IMR-90 (cell line): ENCODE measurements at regions not wholly inside any gene's neighbourhood (a gene's known extent, or its start where the extent isn't known, plus 50 kb on each side); places are given as distances from the start of the nearest gene placed in this dataset.

Experiments
- ATAC-seq: fragments of 200-7000 bp; cut with Tn5 transposase; 2 replicates; pipeline ENCODE4 v1.9.1; 2020; ENCODE audit warnings: low read depth, mild to moderate bottlenecking, moderate library complexity
- BruUV-seq: library from RNA; stranded (reverse); fragments of 400-500 nt; replicated peaks from 2 replicates; lab custom pipeline; 2021; lab: Mats Ljungman, UMichigan
- CTCF ChIA-PET: fragments of 300-600 bp; formaldehyde crosslinking; extraction: SDS; loops from one replicate; lab custom pipeline; 2021; ENCODE audit warnings: antibody characterized with exemption; lab: Yijun Ruan, JAX
- POLR2A ChIA-PET: fragments of 300-600 bp; sonication (Branson Sonifier 250); formaldehyde crosslinking; loops from one replicate; lab custom pipeline; 2022; ENCODE audit warnings: antibody characterized with exemption; ENCODE audit not compliant: unreplicated experiment; lab: Charles Lee
- DNase-seq: peaks from one replicate; pipeline ENCODE4 v3.0.0; 2013
- H2AFZ ChIP-seq: replicated peaks from 2 replicates; pipeline ENCODE3; 2013; ENCODE audit warnings: low read length, mild to moderate bottlenecking; ENCODE audit not compliant: poor library complexity
- H2AK5ac ChIP-seq: 2 replicates; pipeline ENCODE4 v1.6.1; 2013; ENCODE audit warnings: low read depth, low read length, inconsistent platforms
- H2AK9ac ChIP-seq: replicated peaks from 2 replicates; pipeline ENCODE3; 2013; ENCODE audit warnings: mild to moderate bottlenecking, low read depth, low read length, moderate library complexity; ENCODE audit not compliant: poor library complexity
- H2BK120ac ChIP-seq: 2 replicates; pipeline ENCODE4 v1.6.1; 2013; ENCODE audit warnings: low read depth, low read length, inconsistent platforms
- H2BK15ac ChIP-seq: 3 replicates; pipeline ENCODE4 v1.6.1; 2013; ENCODE audit warnings: low read depth, low read length, inconsistent platforms
- H2BK20ac ChIP-seq: 2 replicates; pipeline ENCODE4 v1.6.1; 2013; ENCODE audit warnings: low read depth, mild to moderate bottlenecking, inconsistent platforms, low read length, moderate library complexity
- H2BK5ac ChIP-seq: 2 replicates; pipeline ENCODE4 v1.6.1; 2013; ENCODE audit warnings: mild to moderate bottlenecking, low read depth, low read length, inconsistent platforms; ENCODE audit not compliant: poor library complexity, severe bottlenecking
- H3K14ac ChIP-seq: replicated peaks from 2 replicates; pipeline ENCODE4 v1.6.1; 2013; ENCODE audit warnings: low read depth, low read length, inconsistent platforms
- H3K18ac ChIP-seq: 2 replicates; pipeline ENCODE4 v1.6.1; 2013; ENCODE audit warnings: low read depth, low read length, control low read depth
- H3K23ac ChIP-seq: 2 replicates; pipeline ENCODE4 v1.6.1; 2013; ENCODE audit warnings: low read depth, low read length, inconsistent platforms
- H3K27ac ChIP-seq: 2 replicates; pipeline ENCODE4 v1.5.1; 2013; ENCODE audit warnings: mild to moderate bottlenecking, control low read depth, low read length; ENCODE audit not compliant: insufficient read depth
- H3K27me3 ChIP-seq: 2 replicates; pipeline ENCODE4 v1.6.1; 2013; ENCODE audit warnings: low read length; ENCODE audit not compliant: control insufficient read depth, insufficient read depth
- H3K36me3 ChIP-seq: 2 replicates; pipeline ENCODE4 v1.6.1; 2013; ENCODE audit warnings: low read length, mixed read lengths; ENCODE audit not compliant: control insufficient read depth, insufficient read depth
- H3K4ac ChIP-seq: 2 replicates; pipeline ENCODE4 v1.6.1; 2013; ENCODE audit warnings: low read depth, low read length, inconsistent platforms
- H3K4me1 ChIP-seq: 2 replicates; pipeline ENCODE4 v1.6.1; 2013; ENCODE audit warnings: low read length, mixed read lengths; ENCODE audit not compliant: control insufficient read depth, insufficient read depth
- H3K4me2 ChIP-seq: 2 replicates; pipeline ENCODE4 v1.6.1; 2013; ENCODE audit warnings: low read depth, mild to moderate bottlenecking, control low read depth, low read length, moderate library complexity
- H3K4me3 ChIP-seq: 2 replicates; pipeline ENCODE4 v1.5.1; 2013; ENCODE audit warnings: low read depth, mild to moderate bottlenecking, control low read depth, low read length, moderate library complexity; ENCODE audit not compliant: insufficient read depth
- H3K56ac ChIP-seq: 2 replicates; pipeline ENCODE4 v1.6.1; 2013; ENCODE audit warnings: low read length, inconsistent platforms; ENCODE audit not compliant: insufficient read depth; ENCODE audit errors: extremely low read depth
- H3K79me1 ChIP-seq, 2 experiments: 2 replicates each; pipeline ENCODE4 v1.6.1; 2013; ENCODE audit warnings: low read length in 2 of 2, inconsistent platforms in 1 of 2, low read depth in 1 of 2
- H3K9ac ChIP-seq: 2 replicates; pipeline ENCODE4 v1.6.1; 2013; ENCODE audit warnings: low read depth, low read length, control low read depth
- H3K9me1 ChIP-seq: 2 replicates; pipeline ENCODE4 v1.6.1; 2013; ENCODE audit warnings: low read length, inconsistent platforms; ENCODE audit not compliant: insufficient read depth
- H3K9me3 ChIP-seq: 2 replicates; pipeline ENCODE4 v1.6.1; 2013; ENCODE audit warnings: low read length; ENCODE audit not compliant: control insufficient read depth, insufficient read depth
- H4K20me1 ChIP-seq: 2 replicates; pipeline ENCODE4 v1.6.1; 2013; ENCODE audit warnings: low read length, inconsistent platforms; ENCODE audit not compliant: insufficient read depth
- H4K5ac ChIP-seq: 2 replicates; pipeline ENCODE4 v1.6.1; 2013; ENCODE audit warnings: mild to moderate bottlenecking, low read depth, low read length, control low read depth
- H4K8ac ChIP-seq, 2 experiments: 2 replicates each; pipeline ENCODE4 v1.6.1; 2013; ENCODE audit warnings: low read depth in 2 of 2, low read length in 2 of 2, control low read depth in 1 of 2, inconsistent platforms in 1 of 2
- H4K91ac ChIP-seq: 2 replicates; pipeline ENCODE4 v1.6.1; 2013; ENCODE audit warnings: low read depth, low read length, inconsistent platforms; ENCODE audit not compliant: insufficient read depth
- BHLHE40 ChIP-seq: fragments of 150-350 bp; IDR thresholded peaks from 2 replicates; pipeline ENCODE4 v1.6.1; 2016; ENCODE audit warnings: mild to moderate bottlenecking, low read depth, low read length
- CEBPB ChIP-seq: IDR thresholded peaks from 2 replicates; pipeline ENCODE4 v1.6.1; 2012; ENCODE audit warnings: low read depth, low read length, improper control_type of control experiment
- CHD1 ChIP-seq: IDR thresholded peaks from 2 replicates; pipeline ENCODE4 v1.6.1; 2012; ENCODE audit warnings: low read depth, low read length, improper control_type of control experiment
- FOS ChIP-seq: fragments of 150-350 bp; IDR thresholded peaks from 2 replicates; pipeline ENCODE4 v1.6.1; 2016; ENCODE audit warnings: low read depth, low read length
- MAFK ChIP-seq: IDR thresholded peaks from 2 replicates; pipeline ENCODE4 v1.6.1; 2012; ENCODE audit warnings: low read depth, low read length, improper control_type of control experiment
- MAZ ChIP-seq: IDR thresholded peaks from 2 replicates; pipeline ENCODE4 v1.6.1; 2012; ENCODE audit warnings: low read depth, mild to moderate bottlenecking, low read length, improper control_type of control experiment, moderate library complexity, borderline replicate concordance
- MXI1 ChIP-seq: IDR thresholded peaks from 2 replicates; pipeline ENCODE4 v1.6.1; 2012; ENCODE audit warnings: low read depth, mild to moderate bottlenecking, low read length, moderate library complexity, borderline replicate concordance
- NFE2L2 ChIP-seq: fragments of 150-350 bp; IDR thresholded peaks from 2 replicates; pipeline ENCODE4 v1.6.1; 2016; ENCODE audit warnings: low read depth, mild to moderate bottlenecking, low read length
- POLR2A ChIP-seq: IDR thresholded peaks from 2 replicates; pipeline ENCODE4 v1.6.1; 2012; ENCODE audit warnings: mild to moderate bottlenecking, low read depth, low read length
- RAD21 ChIP-seq: IDR thresholded peaks from 2 replicates; pipeline ENCODE4 v1.6.1; 2012; ENCODE audit warnings: low read length, improper control_type of control experiment
- RCOR1 ChIP-seq: IDR thresholded peaks from 2 replicates; pipeline ENCODE4 v1.6.1; 2012; ENCODE audit warnings: mild to moderate bottlenecking, low read length, improper control_type of control experiment; ENCODE audit not compliant: insufficient replicate concordance
- RFX5 ChIP-seq: IDR thresholded peaks from 2 replicates; pipeline ENCODE4 v1.8.0; 2012; ENCODE audit warnings: low read depth, mild to moderate bottlenecking, low read length, moderate library complexity
- SMC3 ChIP-seq: fragments of 150-350 bp; IDR thresholded peaks from 2 replicates; pipeline ENCODE4 v1.6.1; 2016; ENCODE audit warnings: low read depth, mild to moderate bottlenecking, antibody characterized with exemption, low read length, moderate library complexity
- WGBS, 2 experiments: methylation state at CpG; one replicate each; pipeline versions ENCODE4 v1.1.5 to v1.1.7; 2013; ENCODE audit warnings: missing lambda C conversion rate in 2 of 2; ENCODE audit not compliant: insufficient read length in 1 of 2; ENCODE audit errors: extremely low coverage in 2 of 2; 5-methylcytosine and 5-hydroxymethylcytosine counted together
- dilution Hi-C: fragments of 300-500 bp; cut with HindIII; formaldehyde crosslinking; loops from one replicate; pipeline ENCODE4 v1.14.3; 2018; ENCODE audit warnings: low sequenced_read_pairs; ENCODE audit not compliant: unreplicated experiment
- in situ Hi-C: fragments of 300-500 bp; cut with MboI; formaldehyde crosslinking; loops from 3 replicates; pipeline ENCODE4 v1.14.3; 2019; ENCODE audit warnings: low sequenced_read_pairs, inconsistent platforms, mixed read lengths
- intact Hi-C: fragments of 100-400 bp; cut with micrococcal nuclease; formaldehyde crosslinking; loops from 2 replicates; pipeline ENCODE4 v1.10.0; 2022
- TF ChIP-seq, protein P1 (sequence below): fragments of 150-350 bp; IDR thresholded peaks from 2 replicates; pipeline ENCODE4 v1.6.1; 2017; ENCODE audit warnings: mild to moderate bottlenecking, antibody characterized with exemption, low read length, low read depth
- TF ChIP-seq, protein P2 (sequence below): conservative IDR thresholded peaks from 2 replicates; pipeline ENCODE4 v1.5.1; 2012; ENCODE audit warnings: mild to moderate bottlenecking, low read depth, low read length, improper control_type of control experiment
- TF ChIP-seq, protein P3 (sequence below): fragments of 150-350 bp; IDR thresholded peaks from 2 replicates; pipeline ENCODE4 v1.6.1; 2016; ENCODE audit warnings: low read depth, mild to moderate bottlenecking, low read length, moderate library complexity, borderline replicate concordance

DNA sequence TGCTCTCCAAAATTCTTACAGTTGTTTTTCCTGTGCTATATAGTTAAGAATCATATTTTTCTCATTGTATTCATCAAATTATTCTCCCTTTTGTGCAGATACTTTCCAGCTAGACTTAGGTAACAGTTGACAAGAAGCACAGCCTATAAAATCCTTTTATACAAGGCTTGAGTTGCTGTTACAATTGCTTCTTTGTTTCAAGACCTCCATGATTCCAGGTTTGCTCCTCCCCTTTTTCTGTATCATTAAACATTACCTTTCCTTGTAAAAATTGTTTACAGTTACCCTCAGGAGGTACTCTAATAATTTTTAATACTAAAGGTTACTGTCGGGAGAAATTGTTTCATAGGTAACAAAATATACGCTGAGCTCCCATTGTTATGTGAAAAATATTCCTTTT lies 192.3 kb upstream of the GRID2 start:
- ChIA-PET CTCF (interaction anchor here (0.9 kb wide), 1 partner anchor 9 kb away, joined by 3 read pairs; no protein-coding TSS in a partner anchor), POLR2A (no interaction called here)
- BruUV-seq: no TSS peak
- Histone ChIP-seq H3K27ac (no peak overlapping the region), H4K91ac (no peak overlapping the region), H3K79me1 (no peaks in the 10 kb centered on the region), H3K4me3 (no peak overlapping the region), H2AFZ (no peak overlapping the region), H2BK5ac (no peak overlapping the region), H3K4ac (no peak overlapping the region), H4K20me1 (no peaks in the 10 kb centered on the region), H2AK5ac (no peak overlapping the region), H3K4me1 (no peaks in the 10 kb centered on the region), H2BK15ac (no peak overlapping the region), H3K9me1 (no peaks in the 10 kb centered on the region), H3K56ac (no peak overlapping the region), H3K18ac (no peak overlapping the region), H3K14ac (no peak overlapping the region), H4K8ac (no peak overlapping the region), H3K4me2 (no peak overlapping the region), H2BK120ac (no peak overlapping the region), H3K27me3 (no peaks in the 10 kb centered on the region), H3K23ac (no peak overlapping the region), H3K36me3 (no peaks in the 10 kb centered on the region), H3K9ac (no peak overlapping the region), H2AK9ac (no peak overlapping the region), H3K9me3 (no peaks in the 10 kb centered on the region), H2BK20ac (no peak overlapping the region), H4K5ac (no peak overlapping the region)
- dilution Hi-C loops: no loop called here
- DNase-seq (no peak), ATAC-seq (no peak)
- in situ Hi-C loops: no loop called here
- intact Hi-C loops: no loop called here
- TF ChIP-seq CEBPB (no peak), CHD1 (no peak), RCOR1 (no peak), RAD21 (no peak), SMC3 (no peak), BHLHE40 (no peak), MAZ (no peak), MXI1 (no peak), POLR2A (no peak), NFE2L2 (no peak), FOS (no peak), MAFK (no peak), RFX5 (no peak)
- TF ChIP-seq, protein P1, sequence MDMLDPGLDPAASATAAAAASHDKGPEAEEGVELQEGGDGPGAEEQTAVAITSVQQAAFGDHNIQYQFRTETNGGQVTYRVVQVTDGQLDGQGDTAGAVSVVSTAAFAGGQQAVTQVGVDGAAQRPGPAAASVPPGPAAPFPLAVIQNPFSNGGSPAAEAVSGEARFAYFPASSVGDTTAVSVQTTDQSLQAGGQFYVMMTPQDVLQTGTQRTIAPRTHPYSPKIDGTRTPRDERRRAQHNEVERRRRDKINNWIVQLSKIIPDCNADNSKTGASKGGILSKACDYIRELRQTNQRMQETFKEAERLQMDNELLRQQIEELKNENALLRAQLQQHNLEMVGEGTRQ: no peak
- TF ChIP-seq, protein P2, sequence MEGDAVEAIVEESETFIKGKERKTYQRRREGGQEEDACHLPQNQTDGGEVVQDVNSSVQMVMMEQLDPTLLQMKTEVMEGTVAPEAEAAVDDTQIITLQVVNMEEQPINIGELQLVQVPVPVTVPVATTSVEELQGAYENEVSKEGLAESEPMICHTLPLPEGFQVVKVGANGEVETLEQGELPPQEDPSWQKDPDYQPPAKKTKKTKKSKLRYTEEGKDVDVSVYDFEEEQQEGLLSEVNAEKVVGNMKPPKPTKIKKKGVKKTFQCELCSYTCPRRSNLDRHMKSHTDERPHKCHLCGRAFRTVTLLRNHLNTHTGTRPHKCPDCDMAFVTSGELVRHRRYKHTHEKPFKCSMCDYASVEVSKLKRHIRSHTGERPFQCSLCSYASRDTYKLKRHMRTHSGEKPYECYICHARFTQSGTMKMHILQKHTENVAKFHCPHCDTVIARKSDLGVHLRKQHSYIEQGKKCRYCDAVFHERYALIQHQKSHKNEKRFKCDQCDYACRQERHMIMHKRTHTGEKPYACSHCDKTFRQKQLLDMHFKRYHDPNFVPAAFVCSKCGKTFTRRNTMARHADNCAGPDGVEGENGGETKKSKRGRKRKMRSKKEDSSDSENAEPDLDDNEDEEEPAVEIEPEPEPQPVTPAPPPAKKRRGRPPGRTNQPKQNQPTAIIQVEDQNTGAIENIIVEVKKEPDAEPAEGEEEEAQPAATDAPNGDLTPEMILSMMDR: no peak
- TF ChIP-seq, protein P3, sequence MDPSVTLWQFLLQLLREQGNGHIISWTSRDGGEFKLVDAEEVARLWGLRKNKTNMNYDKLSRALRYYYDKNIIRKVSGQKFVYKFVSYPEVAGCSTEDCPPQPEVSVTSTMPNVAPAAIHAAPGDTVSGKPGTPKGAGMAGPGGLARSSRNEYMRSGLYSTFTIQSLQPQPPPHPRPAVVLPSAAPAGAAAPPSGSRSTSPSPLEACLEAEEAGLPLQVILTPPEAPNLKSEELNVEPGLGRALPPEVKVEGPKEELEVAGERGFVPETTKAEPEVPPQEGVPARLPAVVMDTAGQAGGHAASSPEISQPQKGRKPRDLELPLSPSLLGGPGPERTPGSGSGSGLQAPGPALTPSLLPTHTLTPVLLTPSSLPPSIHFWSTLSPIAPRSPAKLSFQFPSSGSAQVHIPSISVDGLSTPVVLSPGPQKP: no peak
- WGBS, 2 experiments: no CpG with 5 or more reads among the region's 2 CpGs
